ENCODE measurements at regions not wholly inside any gene's neighbourhood (a gene's known extent, or its start where the extent isn't known, plus 50 kb on each side); places are given as distances from the start of the nearest gene placed in this dataset.
"Not testable (repeated sequence)": the region's sequence is repeated elsewhere in the genome, so short reads cannot be mapped to it uniquely, and the experiment has no call there.

DNA sequence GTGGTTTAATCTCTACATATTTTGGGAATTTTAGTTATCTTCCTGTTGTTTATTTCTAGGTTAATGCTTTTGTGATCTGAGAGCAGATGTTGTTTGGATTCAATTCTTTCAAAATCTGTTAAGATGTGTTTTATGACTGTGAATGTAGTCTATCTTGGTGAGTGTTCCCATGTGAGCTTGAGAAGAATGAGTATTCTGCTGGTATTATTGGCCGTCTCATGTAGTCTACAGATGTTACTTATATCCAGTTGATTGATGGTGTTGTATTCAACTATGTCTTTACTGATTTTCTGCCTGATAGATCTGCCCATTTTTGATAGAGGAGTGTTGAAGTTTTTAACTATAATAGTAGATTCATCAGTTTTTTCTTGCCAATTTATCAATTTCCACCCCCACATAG lies 141.4 kb upstream of the FOXP2 start:
- no peak for DNase-seq

DNA sequence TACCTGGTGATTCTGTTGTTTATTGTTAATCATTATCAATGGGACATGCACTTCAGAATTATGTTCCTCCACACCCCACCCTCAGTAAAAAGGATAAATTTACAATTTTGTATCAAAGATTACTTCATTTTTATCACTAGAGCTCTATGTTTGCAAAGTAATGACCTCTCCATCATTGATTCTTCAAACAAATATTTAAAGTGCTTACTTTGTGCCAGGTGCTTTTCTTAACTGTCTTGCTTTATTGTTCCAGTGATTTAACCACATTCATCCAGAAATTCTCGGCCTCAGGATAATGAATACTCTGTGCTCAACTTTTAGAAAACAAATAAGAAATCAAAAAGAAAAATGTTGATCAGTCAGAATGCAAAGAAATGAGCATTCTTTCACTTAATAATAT lies 144.9 kb upstream of the FOXP2 start:
- DNase-seq: no peak

DNA sequence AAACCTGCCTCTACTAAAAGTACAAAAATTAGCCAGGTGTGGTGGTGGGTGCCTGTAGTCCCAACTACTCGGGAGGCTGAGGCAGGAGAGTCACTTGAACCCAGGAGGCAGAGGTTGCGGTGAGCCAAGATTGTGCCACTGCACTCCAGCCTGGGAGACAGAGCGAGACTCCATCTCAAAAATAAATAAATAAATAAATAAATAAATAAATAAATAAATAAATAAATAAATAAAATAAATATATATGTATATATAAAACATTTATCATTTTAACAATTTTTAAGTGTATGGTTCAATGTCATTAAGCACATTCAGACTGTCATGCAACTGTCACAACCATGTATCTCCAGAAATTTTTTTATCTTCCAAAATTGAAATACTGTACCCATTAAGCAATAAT lies 147.1 kb upstream of the FOXP2 start:
- DNase-seq: not testable (repeated sequence)

DNA sequence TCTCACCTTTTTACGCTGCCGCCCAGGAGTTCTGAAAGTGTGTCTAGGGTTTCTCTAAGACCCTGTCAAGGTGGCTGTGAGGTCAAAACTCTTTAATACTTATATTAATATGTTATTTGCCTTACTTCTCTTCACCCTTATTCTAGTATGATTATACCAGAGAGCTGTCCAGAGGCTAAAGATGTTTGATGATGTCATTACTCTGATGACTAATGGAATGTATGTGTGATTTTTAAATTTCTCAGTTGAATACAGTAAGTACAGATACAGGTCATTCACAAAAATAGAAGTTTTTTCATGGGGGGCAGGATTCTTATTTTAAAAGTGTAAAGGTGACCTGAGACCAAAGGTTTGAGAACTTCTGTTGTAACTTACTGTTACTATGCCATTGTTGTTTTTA lies 150.6 kb upstream of the FOXP2 start:
- no peak for DNase-seq

DNA sequence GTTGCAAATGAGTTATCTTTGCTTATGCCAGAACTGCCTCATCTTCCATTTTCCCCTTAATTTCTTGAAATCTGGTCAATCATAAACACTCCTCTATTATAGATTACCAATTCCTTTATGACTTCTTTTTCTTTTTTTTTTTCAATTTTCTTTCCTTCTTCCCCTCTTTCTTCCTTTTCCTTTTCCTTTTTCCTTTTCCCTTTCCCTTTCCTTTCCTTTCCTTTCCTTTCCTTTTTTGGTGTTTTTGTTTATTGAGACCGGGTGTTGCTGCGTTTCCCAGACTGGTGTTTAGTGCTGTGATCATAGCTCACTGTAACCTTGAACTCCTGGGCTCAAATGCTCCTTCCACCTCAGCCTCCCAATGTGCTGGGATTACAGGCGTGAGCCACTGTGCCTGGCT lies 151.4 kb upstream of the FOXP2 start:
- no peak for DNase-seq

DNA sequence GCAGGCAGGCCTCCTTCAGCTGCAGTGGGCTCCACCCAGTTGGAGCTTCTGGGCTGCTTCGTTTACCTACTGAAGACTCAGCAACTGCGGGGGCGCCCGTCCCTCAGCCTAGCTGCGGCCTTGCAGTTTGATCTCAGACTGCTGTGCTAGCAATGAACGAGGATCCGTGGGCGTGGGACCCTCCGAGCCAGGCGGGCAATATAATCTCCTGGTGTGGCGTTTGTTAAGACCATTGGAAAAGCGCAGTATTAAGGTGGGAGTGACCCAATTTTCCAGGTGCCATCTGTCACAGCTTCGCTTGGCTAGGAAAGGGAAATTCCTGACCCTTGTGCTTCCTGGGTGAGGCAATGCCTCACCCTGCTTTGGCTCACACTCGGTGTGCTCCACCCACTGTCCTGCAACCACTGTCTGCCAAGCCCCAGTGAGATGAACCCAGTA lies 159.2 kb upstream of the FOXP2 start:
- DNase-seq: no peak

DNA sequence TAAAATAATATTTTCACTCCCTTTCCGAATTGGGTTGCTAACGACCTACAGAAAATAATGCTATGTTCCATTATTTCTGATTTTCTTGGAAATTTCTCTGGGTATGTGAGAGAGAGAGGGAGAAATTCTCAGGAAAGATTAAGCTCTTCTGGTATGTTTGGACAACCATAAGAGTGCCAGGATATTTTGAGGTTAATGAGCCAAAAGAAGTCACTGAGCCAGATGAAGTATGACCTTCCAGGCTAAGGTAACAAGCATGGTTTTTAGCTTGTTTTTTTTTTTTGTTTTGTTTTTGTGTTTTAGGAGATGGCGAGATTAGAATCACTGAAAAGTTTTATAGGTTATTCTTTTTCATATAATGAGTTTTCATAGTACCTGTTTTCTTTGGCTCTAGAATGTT lies 171.0 kb upstream of the FOXP2 start:
- DNase-seq: no peak

DNA sequence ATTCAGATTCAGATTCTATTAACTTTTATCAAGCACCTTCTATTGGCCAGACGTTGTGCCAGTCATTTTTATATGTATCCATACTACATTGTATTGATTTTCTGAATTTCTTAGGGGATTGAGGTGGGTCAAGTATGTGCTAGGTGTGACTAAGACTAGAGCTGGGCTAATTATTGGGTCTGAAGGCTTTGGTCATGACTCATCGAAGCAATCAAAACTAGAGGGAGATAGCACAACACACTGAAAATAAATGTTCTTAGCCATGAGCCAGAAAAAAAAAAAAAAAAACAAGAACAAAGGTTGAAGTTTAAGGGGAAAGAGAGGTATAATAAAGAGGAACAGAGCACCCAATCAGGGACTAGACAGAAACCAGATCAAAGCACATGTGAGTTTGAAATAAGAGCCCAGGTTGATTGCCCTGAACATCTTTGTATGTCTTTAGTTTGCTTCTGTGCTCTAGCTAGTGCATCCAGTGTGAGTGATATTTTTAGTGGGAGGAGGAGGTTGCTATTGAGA lies 171.6 kb upstream of the FOXP2 start:
- DNase-seq: no peak

DNA sequence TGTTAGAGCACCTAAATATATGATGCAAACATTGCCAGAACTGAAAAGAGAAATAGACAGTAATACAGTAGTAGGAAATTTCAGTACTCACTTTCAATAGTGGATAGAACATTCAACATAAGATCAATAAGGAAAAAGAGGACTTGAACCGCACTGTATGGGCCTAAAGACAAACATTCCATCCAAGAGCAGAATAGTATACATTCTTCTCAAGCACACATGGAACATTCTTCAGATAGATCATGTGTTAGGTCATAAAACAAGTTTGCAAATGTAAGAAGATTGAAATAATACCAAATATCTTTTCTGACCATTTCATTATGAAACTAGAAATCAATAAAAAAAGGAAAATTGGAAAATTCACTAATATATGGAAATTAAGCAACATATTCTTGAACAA lies 185.4 kb upstream of the FOXP2 start:
- DNase-seq: no peak

DNA sequence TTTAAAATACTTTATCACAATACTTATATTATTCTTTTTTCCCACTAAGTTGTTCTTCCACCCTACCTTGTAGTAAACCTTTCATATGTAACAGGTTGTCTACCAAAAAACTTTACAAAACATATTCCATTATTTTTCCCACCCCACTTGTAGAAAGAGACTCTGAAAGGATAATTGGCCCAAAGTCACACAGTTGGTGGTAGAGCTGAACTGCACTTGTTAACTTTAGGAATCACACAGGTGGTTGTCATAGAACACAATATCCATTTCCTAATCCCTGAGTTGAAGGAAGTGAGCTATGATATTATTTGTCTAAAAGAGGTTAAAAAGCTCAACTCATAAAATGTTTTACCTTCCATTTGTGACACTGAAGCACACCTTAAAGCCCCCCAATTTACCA lies 188.8 kb upstream of the FOXP2 start:
- DNase-seq: no peak

DNA sequence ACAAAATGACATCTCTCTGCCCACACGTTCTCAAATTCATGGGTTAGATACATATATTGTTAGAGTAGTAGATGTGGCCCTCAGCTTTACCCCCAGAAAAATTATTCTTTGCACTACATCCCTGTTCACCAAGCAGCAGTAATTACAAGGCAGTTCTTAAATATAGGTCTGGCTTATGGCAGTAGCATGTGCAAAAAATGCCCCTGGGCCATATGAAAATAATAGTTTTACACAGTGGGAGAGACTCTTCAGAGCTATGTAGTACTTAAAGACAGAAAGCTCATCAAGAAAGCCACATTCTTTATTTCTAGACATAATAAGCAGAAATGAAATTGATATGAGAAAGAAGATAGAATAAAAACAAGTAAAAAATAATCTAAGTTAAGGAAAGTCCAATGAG lies 196.3 kb upstream of the FOXP2 start:
- no peak for DNase-seq

DNA sequence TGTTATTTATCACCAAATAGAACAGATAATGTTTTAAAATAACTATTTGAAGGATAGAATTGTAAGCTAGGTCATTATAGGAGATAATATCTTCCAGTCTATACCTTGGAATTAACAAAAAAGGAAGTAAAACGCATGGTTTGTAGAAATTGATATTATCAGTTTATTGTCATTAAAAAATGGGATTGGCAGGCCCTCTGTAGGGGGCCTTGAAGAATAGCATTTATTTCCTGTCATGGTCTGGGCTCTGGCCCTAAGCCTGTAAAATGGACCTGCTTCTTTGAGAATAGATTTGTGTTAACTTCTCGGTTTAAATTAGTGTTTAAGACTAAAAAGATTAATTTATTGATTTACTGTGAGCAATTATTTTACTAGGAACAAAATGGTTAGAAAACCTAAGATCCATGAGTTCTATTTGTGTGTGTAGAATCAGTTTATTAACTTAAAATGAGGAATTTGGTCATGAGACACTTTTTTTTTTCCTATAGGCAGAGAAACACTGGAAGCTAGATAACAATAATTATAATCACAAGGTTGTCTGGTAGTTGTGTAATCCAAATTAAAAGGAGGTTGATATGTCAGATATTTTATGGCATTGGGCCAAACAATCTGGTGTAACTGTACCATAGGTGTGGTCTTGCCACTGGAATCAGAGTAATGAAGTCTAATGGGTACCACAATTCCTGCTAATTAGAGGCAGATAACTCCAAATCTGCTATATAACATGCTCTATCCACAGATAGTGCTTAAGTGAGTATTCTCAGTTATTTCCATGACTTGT lies 197.4 kb upstream of the FOXP2 start:
- no peak for DNase-seq

DNA sequence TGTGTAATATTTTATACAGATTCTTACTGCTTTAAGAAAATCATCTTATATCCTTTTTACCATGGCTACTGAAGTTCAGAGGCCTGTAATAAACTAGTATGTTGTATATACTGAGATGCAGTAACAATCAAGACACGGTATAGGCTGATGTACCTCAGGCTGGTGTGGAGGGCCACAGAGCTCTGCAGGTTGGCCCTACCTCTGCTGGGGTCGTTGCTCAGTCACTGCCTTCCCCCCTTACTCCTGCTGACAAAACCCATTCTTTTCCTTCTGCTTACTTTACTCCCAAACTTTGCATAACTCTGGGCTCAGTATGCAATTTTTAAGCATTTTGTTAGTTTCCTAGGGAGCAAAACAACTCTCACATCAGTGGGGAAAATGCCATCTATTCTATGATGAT lies 200.1 kb upstream of the FOXP2 start:
- no peak for DNase-seq

DNA sequence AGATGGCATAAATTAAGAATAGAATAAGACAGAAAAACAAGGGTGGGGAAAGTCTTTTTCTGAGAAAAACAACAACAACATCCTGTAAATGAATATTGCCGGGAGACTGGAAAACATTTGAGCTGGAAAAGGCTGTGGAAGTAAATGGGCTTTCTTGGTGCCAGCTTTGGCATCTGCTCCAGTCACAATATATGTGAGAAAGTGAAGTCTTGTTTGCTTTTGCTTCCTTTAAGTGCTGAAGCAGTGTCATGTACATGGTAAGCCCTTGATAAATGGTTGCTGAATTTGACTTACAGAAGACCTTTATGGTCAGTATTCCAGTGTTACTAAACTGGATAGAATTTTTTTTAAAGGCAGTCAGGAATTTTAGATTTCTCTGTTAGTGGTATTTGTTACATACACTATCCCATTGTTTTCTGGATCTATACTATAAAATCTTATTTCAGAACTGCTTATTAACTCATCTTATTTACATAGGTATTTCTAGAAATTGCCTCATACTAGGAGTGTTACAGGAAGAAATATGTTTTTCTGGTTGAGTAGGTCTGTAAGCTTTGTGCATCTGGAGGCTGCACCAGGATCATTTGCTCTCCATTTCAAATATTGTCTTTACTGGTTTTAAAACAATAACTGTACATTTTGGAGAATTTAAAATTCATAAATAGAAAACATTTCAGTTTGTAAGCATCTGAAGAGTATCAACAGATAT lies 201.7 kb upstream of the FOXP2 start:
- DNase-seq: no peak

DNA sequence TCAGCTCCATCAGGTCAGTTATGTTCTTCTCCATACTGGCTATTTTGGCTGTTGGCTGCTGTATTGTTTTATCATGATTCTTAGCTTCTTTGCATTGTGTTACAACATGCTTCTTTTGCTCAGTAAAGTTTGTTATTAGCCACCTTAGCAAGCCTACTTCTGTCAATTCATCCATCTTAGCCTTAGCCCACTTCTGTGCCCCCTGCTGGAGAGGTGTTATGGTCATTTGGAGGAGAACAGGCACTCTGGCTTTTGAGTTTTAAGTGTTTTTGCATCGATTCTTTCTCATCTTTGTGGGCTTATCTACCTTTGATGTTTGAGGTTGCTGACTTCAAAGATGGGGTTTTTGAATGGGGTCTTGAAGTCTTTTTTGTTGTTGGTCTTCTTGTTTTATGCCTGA lies 204.6 kb upstream of the FOXP2 start:
- DNase-seq: no peak

DNA sequence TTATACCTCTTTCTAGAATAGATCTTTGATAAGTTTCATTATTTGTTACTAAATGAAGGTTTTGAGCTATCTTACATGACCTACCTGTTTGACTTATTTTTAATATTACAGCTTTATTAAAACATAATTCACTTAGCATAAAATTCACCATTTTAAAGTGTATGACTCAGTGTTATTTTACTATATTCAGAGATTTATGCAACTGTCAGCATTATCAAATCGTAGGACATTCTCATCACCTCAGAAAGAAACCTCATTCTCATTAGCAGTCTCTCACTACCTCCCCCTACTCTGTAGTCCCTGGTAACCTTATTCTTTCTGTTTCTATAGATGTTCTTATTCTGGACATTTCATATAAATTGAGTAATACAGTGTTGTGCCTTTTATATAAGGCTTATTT lies 207.9 kb upstream of the FOXP2 start:
- DNase-seq: no peak

DNA sequence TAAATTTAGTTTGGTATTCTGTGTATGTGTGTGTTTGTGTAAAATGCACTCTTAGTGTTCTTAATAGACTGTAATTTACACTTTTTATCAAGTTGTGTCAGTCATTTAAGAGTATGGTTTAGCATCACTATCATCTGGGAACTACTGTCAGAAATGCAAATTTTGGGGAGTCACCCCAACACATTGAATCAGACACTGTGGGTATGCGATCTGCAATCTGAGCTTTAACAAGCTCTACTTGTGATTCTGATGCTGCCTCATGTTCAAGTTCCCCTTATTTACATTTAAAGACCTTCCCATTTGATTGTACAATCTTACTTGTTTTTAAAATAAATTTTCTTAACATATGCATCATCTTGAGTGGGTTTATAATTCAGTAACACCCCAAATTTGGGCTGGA lies 218.1 kb upstream of the FOXP2 start:
- DNase-seq: no peak

DNA sequence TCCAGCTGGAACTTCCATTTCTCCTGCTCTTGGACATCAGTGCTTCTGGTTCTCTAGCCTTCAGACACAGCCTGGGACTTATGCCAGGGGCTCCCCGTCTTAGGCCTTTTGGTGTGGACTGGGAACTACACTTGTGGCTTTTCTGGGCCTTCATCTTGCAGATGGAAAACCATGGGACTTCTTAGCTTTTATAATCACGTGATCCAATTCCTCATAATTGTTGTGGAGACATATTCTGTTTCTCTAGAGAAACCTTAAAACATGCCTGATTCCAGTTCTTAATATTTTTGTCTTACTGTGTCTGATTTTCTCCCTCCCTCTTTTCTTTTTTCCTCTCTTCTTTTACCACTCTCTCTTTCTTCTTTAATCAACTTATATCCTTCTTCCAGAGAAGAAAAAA lies 224.2 kb upstream of the FOXP2 start:
- no peak for DNase-seq

DNA sequence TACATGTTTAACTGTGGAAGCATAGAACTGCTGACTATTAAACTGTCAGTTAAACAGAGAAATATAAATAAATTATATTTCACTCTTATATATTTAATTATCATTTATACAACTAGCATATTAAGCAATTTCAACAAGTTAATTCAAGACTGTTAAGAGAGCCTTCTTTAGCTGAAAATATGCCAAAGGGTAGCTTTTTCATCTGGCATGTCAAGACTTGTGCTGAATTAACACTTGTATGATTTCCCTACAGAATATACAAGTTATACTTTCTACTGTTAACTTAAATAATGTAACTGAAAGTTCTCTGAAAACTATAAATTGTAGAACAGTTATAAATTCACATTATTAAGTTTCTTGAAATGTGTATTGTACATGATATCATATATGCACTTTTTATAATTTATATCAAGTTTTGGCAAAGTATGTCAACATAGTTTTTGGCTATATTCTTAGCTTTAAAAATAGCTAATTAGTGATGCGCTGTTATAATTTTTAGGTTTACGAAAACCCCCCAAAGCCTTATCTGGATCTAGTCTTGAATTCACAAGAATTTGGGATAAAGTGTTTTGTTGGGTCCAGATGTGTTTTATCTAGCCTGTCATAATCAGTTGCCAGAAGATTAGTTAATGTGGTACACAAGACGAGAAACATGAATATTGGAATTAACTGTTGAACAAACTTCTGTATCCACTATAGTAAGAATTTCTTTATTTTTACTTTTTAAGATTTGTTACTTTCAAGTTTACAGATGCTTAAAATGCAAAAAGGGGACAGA lies 231.1 kb upstream of the FOXP2 start:
- DNase-seq: no peak

DNA sequence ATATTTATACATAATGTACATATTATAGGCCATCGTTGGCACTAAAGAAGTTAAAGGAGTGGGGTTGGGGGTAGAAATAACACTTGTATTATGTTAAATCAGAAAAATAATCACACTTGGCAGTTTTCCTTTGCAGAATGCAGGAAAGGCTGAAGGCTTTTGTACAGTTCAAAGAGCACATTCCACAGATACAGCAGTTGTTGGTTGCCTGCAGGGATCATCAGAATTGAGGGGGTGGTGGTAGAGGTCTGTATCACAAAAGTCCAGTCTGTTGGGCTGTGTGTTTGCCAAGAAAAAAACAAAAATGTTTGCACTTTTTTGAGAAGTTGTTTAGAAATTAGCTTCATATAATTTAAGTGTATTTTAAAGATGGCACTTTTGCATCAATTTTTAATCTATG lies 231.8 kb upstream of the FOXP2 start:
- no peak for DNase-seq

DNA sequence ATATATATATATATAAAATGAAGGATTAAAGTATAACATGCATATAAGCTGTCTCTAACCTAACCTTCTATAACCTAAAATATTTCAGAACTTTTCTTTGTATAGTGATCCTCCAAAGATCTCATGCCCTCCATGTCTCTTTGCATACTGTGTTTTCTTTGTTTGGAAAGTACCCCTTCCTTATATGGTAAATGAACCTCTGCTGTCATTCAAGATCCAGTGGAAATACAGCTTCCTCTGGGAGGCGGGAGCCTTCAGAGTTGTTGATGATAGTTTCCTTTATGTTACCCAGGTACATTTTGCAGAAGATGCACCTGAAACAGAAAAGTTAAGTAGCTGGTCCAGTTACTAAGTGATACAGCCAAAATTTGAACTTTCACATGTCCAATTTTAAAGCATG lies 233.3 kb upstream of the FOXP2 start:
- DNase-seq: no peak

DNA sequence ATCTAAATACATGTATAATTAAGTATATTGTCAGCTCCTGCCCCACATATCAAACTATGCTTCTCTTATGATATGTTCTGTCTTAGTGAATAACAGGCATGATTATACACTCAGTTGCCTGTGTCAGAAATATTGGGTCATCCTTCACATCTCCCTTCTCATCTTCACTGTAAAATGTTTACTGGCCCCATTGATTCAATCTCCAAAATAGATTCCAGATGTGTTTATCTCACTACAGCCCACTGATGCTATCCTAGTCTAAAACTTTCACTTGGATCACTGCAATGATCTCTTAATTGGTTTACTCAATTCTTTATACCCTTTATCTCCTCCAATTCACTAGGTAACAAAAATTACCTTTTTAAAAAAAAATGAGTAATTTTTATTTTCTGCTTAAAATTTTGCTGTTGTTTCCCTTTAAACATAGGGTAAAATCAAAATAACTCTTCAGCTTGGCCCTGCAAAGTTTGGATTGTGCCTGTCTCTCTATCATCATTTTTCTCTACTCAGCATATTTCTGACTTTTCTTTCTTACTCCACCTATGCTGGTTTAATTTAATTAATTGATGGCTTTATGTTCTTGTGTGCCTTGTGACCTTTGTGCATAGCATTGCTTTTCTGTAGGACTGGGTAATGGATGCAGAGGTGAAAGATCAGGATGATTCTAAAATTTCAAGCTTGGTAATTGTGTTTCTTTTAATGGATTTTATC lies 233.9 kb upstream of the FOXP2 start:
- no peak for DNase-seq

DNA sequence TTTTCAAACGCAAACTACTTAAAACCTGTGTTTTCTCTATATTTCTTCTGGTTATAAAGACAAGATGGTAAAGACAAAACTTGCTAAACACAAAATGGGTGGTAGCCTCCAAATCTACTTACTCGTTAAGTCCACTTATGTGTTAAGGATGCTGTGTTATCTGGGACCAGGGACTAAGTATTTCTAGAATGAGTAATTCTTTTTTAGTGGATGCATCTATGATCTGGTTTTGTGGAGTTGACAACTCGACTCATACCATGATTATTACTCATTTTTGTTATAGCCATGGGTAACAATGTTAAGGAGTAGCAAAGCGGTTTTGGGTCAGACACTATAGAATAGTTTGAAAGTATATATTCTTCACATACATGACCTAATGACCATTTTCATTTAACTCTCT lies 239.5 kb upstream of the FOXP2 start:
- no peak for DNase-seq

All from stimulated activated CD4-positive, alpha-beta T cell treated with anti-CD3 and anti-CD28 coated beads, Interleukin-4, amount 100 ng/mL, for 24 hours (primary cell).